Ramos (cell line): ENCODE measurements at regions not wholly inside any gene's neighbourhood (a gene's known extent, or its start where the extent isn't known, plus 50 kb on each side); places are given as distances from the start of the nearest gene placed in this dataset.
"Not testable (repeated sequence)": the region's sequence is repeated elsewhere in the genome, so short reads cannot be mapped to it uniquely, and the experiment has no call there.

Source experiments
- in situ Hi-C: fragments of 300-500 bp; cut with MboI; formaldehyde crosslinking; loops from one replicate; pipeline ENCODE4 v1.14.3; 2022; ENCODE audit warnings: low sequenced_read_pairs; ENCODE audit not compliant: unreplicated experiment

- in situ Hi-C loops, result no loop called here
These were observed 151.4 kb upstream of the USP9X start for GRCh38 chrX:40933706-40934425.

DNA sequence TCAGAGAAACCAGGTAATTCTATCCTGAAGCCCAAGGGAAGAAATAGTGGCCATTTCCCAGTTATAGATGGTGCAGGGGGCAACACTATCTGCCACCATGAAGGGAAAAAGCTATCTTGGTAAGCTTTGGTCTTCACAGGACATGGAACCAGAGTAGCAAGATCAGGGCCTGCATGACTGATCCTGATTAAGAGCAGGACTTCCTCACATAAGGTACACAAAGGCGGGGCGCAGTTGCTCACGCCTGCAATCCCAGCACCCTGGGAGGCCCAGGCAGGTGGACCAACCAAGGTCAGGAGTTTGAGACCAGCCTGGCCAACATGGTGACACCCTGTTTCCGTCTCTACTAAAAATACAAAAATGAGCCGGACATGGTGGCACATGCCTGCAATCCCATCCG, 148.4 kb upstream of the USP9X start:
- in situ Hi-C loops, result no loop called here

DNA sequence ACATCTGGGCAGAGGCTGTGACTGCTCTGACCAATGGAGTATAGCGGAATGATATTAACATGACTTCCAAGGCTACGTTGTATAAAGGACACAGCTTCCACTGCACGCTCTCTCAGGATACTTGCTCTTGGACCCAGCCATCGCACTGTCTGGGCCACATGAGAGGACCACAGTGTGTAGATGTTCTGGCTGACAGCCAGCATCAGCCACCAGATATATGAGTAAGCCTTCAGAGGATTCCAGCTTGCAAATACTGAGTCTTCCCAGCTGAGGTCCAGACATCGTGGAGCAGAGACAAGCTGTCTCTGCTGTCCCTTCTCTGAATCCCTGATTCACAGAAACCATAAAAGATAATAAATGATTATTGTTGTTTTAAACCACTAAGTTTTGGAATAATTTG, 146.8 kb upstream of the USP9X start:
- in situ Hi-C loops, result no loop called here

GRCh38 chrX:40943093-40943641, 142.1 kb upstream of the USP9X start:
- in situ Hi-C loops, result no loop called here

GRCh38 chrX:40945361-40945713, 139.9 kb upstream of the USP9X start:
- in situ Hi-C loops, result no loop called here

DNA sequence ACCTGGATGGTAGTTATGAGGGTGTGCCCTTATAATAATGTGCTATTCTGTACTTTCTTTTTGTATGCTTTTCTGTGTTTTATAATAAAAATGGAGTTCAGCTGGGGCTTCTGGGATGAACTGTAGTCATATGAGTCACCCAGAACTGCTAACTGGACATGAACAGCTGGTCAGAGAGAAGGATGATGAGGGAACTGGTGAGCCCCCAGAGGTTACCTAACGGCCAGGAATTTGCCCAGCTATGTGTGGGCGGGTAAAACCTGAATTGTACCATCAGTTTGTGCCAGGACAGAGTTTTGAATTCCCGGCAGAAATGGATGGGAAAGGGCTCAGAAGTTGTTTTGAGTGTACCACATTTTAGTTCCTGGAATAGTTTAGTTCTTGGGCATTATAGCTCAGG, 138.0 kb upstream of the USP9X start:
- in situ Hi-C loops, result no loop called here

- in situ Hi-C loops, result no loop called here
These were observed 136.2 kb upstream of the USP9X start for GRCh38 chrX:40949071-40949470.

GRCh38 chrX:40950546-40950945, 134.7 kb upstream of the USP9X start:
- in situ Hi-C loops, result no loop called here

- in situ Hi-C loops, result not testable (repeated sequence)
These were observed 133.8 kb upstream of the USP9X start for GRCh38 chrX:40951407-40951806.

GRCh38 chrX:40952855-40953254, 132.4 kb upstream of the USP9X start:
- in situ Hi-C loops, result no loop called here

GRCh38 chrX:40953369-40953768, 131.9 kb upstream of the USP9X start:
- in situ Hi-C loops, result no loop called here

GRCh38 chrX:40960041-40960440, 125.2 kb upstream of the USP9X start:
- in situ Hi-C loops, result no loop called here

DNA sequence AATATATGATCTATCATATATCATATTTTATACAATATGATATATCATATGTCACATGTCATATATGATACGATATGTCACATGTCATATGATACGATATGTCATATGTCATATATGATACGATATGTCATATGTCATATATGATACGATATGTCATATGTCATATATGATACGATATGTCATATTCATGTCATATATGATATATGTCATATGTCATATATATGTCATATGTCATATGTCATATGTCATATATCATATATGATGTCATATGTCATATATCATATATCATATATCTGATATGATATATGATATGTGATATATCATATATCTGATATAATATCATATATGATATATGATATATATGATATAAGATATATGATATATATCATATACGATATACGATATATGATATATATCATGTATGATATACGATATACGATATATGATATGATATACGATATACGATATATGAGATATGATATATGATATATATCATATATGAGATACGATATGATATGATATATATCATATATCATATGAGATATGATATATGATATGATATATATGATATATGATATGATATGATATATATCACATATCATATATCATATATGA, 122.3 kb upstream of the USP9X start:
- in situ Hi-C loops, result no loop called here

- in situ Hi-C loops, result no loop called here
These were observed 121.2 kb upstream of the USP9X start for GRCh38 chrX:40964008-40964407.

- in situ Hi-C loops, result no loop called here
These were observed 120.3 kb upstream of the USP9X start for GRCh38 chrX:40964633-40965586.

DNA sequence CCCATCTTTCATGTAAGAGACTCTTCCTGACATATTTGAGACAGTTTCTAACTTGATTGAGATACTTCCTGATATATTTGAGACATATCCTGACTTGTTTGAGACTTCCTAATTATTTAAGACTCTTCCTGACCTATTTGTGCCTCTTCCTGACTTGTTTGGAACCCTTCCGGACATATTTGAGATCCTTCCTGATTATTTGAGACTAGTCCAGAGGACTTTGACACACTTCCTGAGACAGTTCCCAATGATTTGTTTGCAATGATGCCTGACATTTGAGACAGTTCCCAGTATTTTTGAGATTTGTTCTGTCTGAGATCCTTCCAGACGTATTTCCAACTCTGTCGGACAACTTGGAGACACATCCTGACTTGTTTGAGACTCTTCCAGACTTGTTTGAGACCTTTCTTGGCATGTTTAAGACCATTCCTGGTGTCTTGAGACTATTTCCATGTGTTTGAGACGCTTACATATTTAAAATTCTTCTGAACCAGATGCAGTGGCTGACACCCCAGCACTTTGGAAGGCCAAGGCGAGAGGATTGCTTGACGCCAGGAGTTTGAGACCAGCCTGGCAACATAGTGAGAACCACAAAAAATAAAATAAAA, 118.9 kb upstream of the USP9X start:
- in situ Hi-C loops, result no loop called here

DNA sequence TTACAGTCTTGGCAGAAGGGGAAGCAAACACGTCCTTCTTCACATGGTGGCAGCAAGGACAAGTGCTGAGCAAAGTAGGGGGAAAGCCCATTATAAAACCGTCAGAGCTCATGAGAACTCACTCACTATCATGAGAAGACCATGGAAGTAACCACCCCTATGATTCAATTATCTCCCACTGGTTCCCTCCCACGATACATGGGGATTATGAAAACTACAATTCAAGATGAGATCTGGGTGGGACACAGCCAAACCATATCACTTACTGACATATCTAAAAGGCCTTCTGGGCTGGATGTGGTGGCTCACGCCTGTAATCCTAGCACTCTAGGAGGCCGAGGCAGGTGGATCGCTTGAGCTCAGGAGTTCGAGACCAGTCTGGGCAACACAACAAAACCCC, 117.1 kb upstream of the USP9X start:
- in situ Hi-C loops, result no loop called here

GRCh38 chrX:40971736-40972135, 113.5 kb upstream of the USP9X start:
- in situ Hi-C loops, result no loop called here

DNA sequence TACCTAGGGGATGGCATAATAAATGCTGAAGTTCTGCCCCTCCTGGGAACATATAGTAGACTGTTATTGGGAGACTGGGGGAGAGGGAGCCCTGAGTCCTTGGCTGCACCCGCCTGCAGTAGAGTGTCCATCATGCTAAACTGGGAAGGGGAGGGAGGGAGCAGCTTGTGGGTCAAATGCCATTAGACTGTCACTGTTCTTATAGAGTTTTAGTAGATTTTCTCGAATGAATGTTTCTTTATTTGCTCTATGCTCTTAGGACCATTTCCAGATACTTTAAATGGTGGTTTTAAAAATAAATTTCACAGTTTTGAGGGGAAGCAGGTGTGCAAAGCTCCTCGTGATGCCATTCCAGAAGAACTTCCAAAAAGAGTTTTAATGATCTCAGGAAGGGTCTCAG, 111.6 kb upstream of the USP9X start:
- in situ Hi-C loops, result no loop called here

GRCh38 chrX:40975951-40976350, 109.3 kb upstream of the USP9X start:
- in situ Hi-C loops, result no loop called here
